Astrocyte (in vitro differentiated cells and primary cell): ENCODE measurements at regions not wholly inside any gene's neighbourhood (a gene's known extent, or its start where the extent isn't known, plus 50 kb on each side); places are given as distances from the start of the nearest gene placed in this dataset.

Experiments
- DNase-seq: peaks from one replicate; pipeline ENCODE4 v3.0.0-alpha.2; 2010; ENCODE audit warnings: low read depth
- FAIRE-seq: peaks from 2 replicates; lab custom pipeline; 2011; peaks lifted over from hg19 to GRCh38; lab: Jason Lieb, UNC
- H2AFZ ChIP-seq: 2 replicates; pipeline ENCODE4 v1.6.0; 2012; ENCODE audit warnings: low read depth, low read length, inconsistent platforms
- H3K27ac ChIP-seq: 2 replicates; pipeline ENCODE4 v1.5.1; 2011; ENCODE audit warnings: low read depth, low read length, inconsistent platforms
- H3K27me3 ChIP-seq: 2 replicates; pipeline ENCODE4 v1.6.0; 2011; ENCODE audit warnings: low read length, inconsistent platforms; ENCODE audit not compliant: insufficient read depth
- H3K36me3 ChIP-seq: 2 replicates; pipeline ENCODE4 v1.5.1; 2011; ENCODE audit warnings: low read length, inconsistent platforms; ENCODE audit not compliant: insufficient read depth
- H3K4me1 ChIP-seq: 2 replicates; pipeline ENCODE4 v1.5.1; 2011; ENCODE audit warnings: low read length, inconsistent platforms; ENCODE audit not compliant: insufficient read depth
- H3K4me2 ChIP-seq: 2 replicates; pipeline ENCODE4 v1.6.0; 2012; ENCODE audit warnings: low read length, inconsistent platforms
- H3K4me3 ChIP-seq: 2 replicates; pipeline ENCODE4 v1.5.1; 2011; ENCODE audit warnings: low read depth, mild to moderate bottlenecking, low read length, inconsistent platforms; ENCODE audit not compliant: insufficient read depth
- H3K79me2 ChIP-seq: 2 replicates; pipeline ENCODE4 v1.6.0; 2012; ENCODE audit warnings: mild to moderate bottlenecking, low read length, inconsistent platforms; ENCODE audit not compliant: insufficient read depth
- H3K9ac ChIP-seq: 2 replicates; pipeline ENCODE4 v1.6.0; 2012; ENCODE audit warnings: mild to moderate bottlenecking, low read length, inconsistent platforms
- H3K9me3 ChIP-seq: 2 replicates; pipeline ENCODE4 v1.5.1; 2012; ENCODE audit warnings: low read depth, mild to moderate bottlenecking, low read length, inconsistent platforms; ENCODE audit not compliant: insufficient read depth
- H4K20me1 ChIP-seq: 2 replicates; pipeline ENCODE4 v1.6.0; 2012; ENCODE audit warnings: low read length, inconsistent platforms; ENCODE audit not compliant: insufficient read depth
- H3K27ac Mint-ChIP-seq: one replicate; pipeline ENCODE4 v1.8.0; 2021; ENCODE audit warnings: mild to moderate bottlenecking, mixed read lengths; ENCODE audit not compliant: unreplicated experiment
- H3K27me3 Mint-ChIP-seq: one replicate; pipeline ENCODE4 v1.8.0; 2021; ENCODE audit warnings: low read depth, mixed read lengths; ENCODE audit not compliant: unreplicated experiment
- H3K36me3 Mint-ChIP-seq: one replicate; pipeline ENCODE4 v1.8.0; 2021; ENCODE audit warnings: low read depth, mixed read lengths; ENCODE audit not compliant: unreplicated experiment
- H3K4me1 Mint-ChIP-seq: one replicate; pipeline ENCODE4 v1.8.0; 2021; ENCODE audit warnings: low read depth, mixed read lengths; ENCODE audit not compliant: unreplicated experiment
- H3K4me3 Mint-ChIP-seq: one replicate; pipeline ENCODE4 v1.8.0; 2021; ENCODE audit warnings: mild to moderate bottlenecking, moderate library complexity, mixed read lengths; ENCODE audit not compliant: unreplicated experiment
- H3K9me3 Mint-ChIP-seq: one replicate; pipeline ENCODE4 v1.8.0; 2021; ENCODE audit warnings: mild to moderate bottlenecking, mixed read lengths; ENCODE audit not compliant: unreplicated experiment
- CTCF ChIP-seq: IDR thresholded peaks from 2 replicates; pipeline ENCODE4 v1.5.1; 2011; ENCODE audit warnings: low read depth, mild to moderate bottlenecking, inconsistent platforms, low read length, moderate library complexity; ENCODE audit not compliant: insufficient read depth
- EZH2 ChIP-seq: IDR thresholded peaks from 2 replicates; pipeline ENCODE4 v1.6.1; 2012; ENCODE audit warnings: mild to moderate bottlenecking, low read length, inconsistent platforms; ENCODE audit not compliant: insufficient read depth

- H3K36me3 ChIP-seq: no peaks in the 10 kb centered on the region
- H3K4me3 Mint-ChIP-seq: no peak overlapping the region
- no peak overlapping the region for H3K4me2 ChIP-seq
- no peaks in the 10 kb centered on the region for H3K4me1 ChIP-seq
- H3K9me3 Mint-ChIP-seq: peaks cover 6% of the 10 kb centered on the region
- TF ChIP-seq CTCF: no peak
- TF ChIP-seq EZH2: no peak
- no peak overlapping the region for H3K27ac Mint-ChIP-seq
- H3K27me3 ChIP-seq: no peaks in the 10 kb centered on the region
- no peaks in the 10 kb centered on the region for H3K79me2 ChIP-seq
- H3K27ac ChIP-seq: no peak overlapping the region
- DNase-seq (no peak), FAIRE-seq (no peak)
- no peak overlapping the region for H2AFZ ChIP-seq
- H4K20me1 ChIP-seq: no peaks in the 10 kb centered on the region
- H3K36me3 Mint-ChIP-seq: no peaks in the 10 kb centered on the region
- no peak overlapping the region for H3K9ac ChIP-seq
- H3K4me1 Mint-ChIP-seq: peaks cover 5% of the 10 kb centered on the region
- H3K27me3 Mint-ChIP-seq: no peaks in the 10 kb centered on the region
- no peaks in the 10 kb centered on the region for H3K9me3 ChIP-seq
- H3K4me3 ChIP-seq: no peak overlapping the region
These were observed 489.6 kb upstream of the ZNF608 start for GRCh38 chr5:125236007-125236406.

DNA sequence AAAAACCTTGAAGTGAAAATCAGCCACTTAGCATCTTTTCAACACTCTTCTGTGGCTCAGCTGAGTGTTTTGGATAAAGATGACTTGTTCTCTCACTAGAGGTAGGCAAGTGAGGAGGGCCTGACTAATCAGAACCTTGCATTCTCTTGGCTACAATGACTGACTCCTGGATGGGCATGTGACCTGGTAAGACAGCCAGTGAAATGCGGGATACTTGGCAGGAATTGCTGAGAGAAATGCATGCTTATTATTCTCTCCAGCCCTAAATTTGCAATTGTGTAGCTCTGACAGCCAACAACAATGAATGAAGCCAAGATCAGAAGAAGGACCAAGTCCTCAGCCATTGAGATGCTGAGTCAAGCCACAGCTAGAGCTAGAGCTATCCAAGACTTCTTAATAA is 490.5 kb upstream of the ZNF608 start:
- no peaks in the 10 kb centered on the region for H4K20me1 ChIP-seq
- H3K4me3 Mint-ChIP-seq: no peak overlapping the region
- H3K4me1 Mint-ChIP-seq: peaks cover 5% of the 10 kb centered on the region
- H3K79me2 ChIP-seq: no peaks in the 10 kb centered on the region
- no peaks in the 10 kb centered on the region for H3K9me3 ChIP-seq
- H3K27me3 Mint-ChIP-seq: no peaks in the 10 kb centered on the region
- H3K27ac ChIP-seq: no peak overlapping the region
- H2AFZ ChIP-seq: no peak overlapping the region
- H3K9me3 Mint-ChIP-seq: peaks cover 6% of the 10 kb centered on the region
- FAIRE-seq (no peak), DNase-seq (no peak)
- H3K27me3 ChIP-seq: no peaks in the 10 kb centered on the region
- no peak overlapping the region for H3K4me3 ChIP-seq
- H3K36me3 Mint-ChIP-seq: no peaks in the 10 kb centered on the region
- no peaks in the 10 kb centered on the region for H3K4me1 ChIP-seq
- TF ChIP-seq EZH2 (no peak), CTCF (no peak)
- H3K4me2 ChIP-seq: no peak overlapping the region
- no peak overlapping the region for H3K9ac ChIP-seq
- H3K36me3 ChIP-seq: no peaks in the 10 kb centered on the region
- H3K27ac Mint-ChIP-seq: no peak overlapping the region

- H3K27me3 Mint-ChIP-seq: no peaks in the 10 kb centered on the region
- no peaks in the 10 kb centered on the region for H3K36me3 Mint-ChIP-seq
- Histone ChIP-seq H3K27ac (no peak overlapping the region), H4K20me1 (no peaks in the 10 kb centered on the region), H3K9me3 (no peaks in the 10 kb centered on the region), H3K4me2 (no peak overlapping the region), H3K36me3 (no peaks in the 10 kb centered on the region), H3K79me2 (no peaks in the 10 kb centered on the region), H3K9ac (no peak overlapping the region), H3K27me3 (no peaks in the 10 kb centered on the region), H3K4me3 (no peak overlapping the region), H3K4me1 (no peaks in the 10 kb centered on the region), H2AFZ (no peak overlapping the region)
- FAIRE-seq (no peak), DNase-seq (no peak)
- no peaks in the 10 kb centered on the region for H3K4me1 Mint-ChIP-seq
- no peak overlapping the region for H3K27ac Mint-ChIP-seq
- H3K9me3 Mint-ChIP-seq: peaks cover 11% of the 10 kb centered on the region
- no peak overlapping the region for H3K4me3 Mint-ChIP-seq
- TF ChIP-seq EZH2: no peak
- TF ChIP-seq CTCF: no peak
These were observed 498.1 kb upstream of the ZNF608 start for GRCh38 chr5:125244531-125244930.
